ENCODE measurements at regions not wholly inside any gene's neighbourhood (a gene's known extent, or its start where the extent isn't known, plus 50 kb on each side); places are given as distances from the start of the nearest gene placed in this dataset.
"Not testable (repeated sequence)": the region's sequence is repeated elsewhere in the genome, so short reads cannot be mapped to it uniquely, and the experiment has no call there.

DNA sequence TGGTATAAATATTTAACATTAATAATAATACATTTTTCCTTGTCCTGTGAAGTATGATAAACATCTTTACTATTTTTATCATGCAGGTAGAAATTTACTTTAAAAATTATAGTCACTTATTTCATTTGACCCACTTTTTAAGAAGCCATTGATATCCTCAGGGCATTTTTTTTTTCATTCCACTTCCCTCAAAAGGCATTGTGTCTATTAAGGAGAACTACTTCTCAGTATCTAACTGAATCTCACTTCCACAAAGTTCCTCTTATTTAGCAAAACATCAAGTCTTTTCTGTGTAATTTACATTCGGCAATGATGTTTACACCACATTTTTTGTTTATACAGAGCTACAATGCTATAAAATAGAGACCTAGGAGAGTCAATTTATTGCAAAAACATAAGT is 388.2 kb upstream of the AKR1E2 start:
- DNase-seq (ENCODE audit: low read depth): no peak

DNA sequence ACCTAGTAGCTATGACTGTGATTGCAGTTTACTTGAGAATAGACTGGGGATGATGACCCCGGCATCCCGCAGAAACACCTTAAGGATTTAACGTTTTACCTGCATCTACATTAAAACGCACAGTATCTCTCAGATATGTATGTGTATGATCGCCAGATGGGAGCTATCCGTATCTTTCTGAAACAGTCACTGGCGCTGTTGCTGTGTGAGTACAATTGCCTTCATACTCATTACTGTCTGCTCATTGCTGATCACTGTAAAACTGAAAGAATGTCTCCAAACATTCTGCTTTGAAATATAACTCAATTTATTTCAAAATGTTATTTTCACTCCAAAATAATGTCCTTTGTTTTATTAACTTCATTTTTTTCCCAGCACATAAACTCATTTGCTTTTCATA is 388.9 kb upstream of the AKR1E2 start:
- no peak for DNase-seq (ENCODE audit: low read depth)

DNA sequence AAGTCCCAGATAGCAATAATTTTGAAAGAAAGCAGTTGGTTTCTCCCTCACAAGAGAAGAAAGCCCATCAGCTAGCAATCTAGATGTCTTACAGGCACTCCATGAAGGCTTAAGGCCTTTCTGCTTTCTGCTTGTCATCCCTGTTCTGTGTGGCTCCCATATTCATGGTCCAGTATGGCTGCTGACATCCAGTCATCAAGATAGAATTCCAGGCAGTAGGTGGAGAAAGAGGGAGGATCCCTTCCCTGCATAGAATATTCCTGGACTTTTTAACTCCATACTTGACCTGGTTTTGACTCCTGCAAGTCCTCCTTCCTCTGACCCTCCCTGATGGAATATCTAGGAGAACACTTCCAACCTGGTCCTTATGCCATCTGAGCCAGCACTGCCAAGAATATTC is 389.9 kb upstream of the AKR1E2 start:
- DNase-seq (ENCODE audit: low read depth): no peak

DNA sequence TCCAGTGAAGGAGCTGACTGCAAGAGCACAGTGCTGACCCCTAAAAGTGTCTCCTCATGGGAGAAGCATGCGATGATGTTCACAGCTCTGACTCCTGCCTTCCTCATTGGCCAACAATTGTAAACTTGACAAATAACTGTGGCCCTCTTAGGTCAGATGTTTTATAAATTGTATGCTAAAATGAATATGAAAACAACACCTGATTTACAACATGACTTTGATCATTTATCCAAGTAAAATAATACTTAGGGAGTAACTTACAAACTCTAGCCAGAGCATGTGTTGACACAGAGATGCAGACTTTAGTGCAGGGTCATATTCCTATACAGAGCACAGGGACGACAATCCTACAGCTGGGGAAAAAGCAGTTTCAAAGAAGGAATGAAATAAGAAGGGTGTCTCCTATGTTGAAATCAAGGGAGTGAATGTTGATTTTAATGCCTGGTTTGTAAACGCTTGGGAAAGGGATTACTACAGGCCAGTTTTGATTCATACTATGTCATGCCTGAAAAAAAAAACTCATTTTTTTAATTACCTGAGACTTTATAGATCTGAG is 391.4 kb upstream of the AKR1E2 start:
- DNase-seq (ENCODE audit: low read depth): no peak

DNA sequence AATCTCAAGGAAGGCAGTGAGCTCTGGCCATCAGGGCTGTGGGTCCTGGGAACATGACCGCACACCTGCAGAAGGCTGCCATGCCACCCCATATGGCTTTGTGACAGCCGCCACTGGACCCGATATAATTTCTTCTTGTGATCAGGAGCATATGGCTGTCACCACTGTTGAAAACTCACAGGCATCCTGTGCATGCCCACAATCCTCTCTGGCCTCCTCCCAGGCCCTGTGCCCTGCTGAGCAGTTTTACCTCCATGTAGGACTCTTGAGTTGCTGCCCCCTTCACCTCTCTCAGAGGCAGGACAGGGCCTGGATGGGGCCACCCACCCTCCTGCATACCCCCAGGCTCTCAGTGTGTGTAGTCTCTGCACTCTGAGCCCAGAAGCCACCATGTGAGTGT is 391.9 kb upstream of the AKR1E2 start:
- DNase-seq (ENCODE audit: low read depth): no peak

DNA sequence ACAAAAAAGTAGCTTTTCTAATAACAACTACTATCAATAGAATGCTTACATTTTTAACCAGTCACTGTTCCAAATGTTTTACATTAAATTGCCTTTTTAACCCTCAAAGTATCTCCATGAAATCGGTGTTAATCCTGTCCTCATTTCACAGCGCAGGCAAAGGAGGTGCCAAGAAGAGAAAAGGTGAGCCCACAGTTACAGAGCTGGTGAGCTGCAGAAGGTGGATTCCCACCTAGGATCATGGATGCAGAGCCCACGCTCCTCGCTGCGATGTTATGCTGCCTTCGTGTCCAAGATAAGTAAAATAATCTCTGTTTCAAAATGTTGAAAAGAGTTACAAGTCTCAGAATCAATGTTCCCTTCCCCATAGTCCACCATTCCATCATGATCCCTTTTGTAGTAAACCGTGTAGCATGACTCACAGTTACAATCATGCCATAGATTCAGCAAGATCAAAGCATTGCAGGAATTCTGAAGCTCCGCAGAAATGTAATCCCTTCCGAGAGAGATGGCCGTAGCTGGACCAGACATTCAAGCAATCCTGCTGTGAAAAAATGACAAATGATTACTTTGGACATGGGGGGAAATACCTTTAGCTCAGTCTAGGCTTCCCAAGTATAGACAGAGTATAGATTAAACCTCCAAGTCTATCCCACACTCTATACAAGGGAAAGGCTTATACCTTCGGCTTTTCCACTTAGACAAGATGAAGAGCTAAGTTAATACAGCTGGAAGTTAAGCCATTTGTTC is 394.7 kb upstream of the AKR1E2 start:
- DNase-seq (ENCODE audit: low read depth): no peak

DNA sequence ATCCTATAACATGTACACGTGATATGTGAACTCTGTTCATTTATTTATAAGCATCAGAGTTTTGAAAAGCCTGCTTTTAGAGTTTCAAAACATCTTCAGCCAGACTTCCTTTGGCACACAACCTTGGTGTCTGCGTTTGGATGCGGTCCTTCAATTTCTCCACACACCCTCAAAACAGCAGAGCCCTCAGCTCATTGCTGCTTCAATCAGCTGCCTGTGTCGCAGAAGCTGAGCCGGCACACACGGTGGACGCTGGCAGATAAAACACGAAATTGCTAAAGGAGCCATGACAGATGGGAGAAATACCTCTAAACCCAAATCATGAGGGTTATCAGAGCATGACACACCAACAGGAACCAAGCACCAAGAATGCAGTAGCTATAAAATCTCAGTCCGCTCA is 396.4 kb upstream of the AKR1E2 start:
- no peak for DNase-seq (ENCODE audit: low read depth)

DNA sequence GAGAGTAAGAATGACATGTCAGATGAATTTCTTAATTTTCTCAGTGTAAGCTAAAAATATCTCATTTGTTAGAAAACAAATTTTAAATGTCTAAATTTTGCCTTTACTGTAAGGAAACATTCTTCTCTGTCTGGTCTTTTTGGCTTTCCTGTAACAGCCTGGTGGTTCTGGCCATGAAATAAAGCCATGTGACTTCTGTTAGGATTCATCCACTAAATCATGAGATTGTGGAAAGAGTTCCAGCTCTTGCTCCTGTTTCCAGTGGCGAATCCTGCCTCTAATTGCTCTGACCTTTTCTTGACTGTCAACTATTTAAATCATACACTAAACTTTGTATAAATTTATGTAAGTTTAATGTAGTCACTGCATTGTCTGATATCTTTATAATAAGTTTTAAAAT is 398.5 kb upstream of the AKR1E2 start:
- DNase-seq (ENCODE audit: low read depth): no peak

DNA sequence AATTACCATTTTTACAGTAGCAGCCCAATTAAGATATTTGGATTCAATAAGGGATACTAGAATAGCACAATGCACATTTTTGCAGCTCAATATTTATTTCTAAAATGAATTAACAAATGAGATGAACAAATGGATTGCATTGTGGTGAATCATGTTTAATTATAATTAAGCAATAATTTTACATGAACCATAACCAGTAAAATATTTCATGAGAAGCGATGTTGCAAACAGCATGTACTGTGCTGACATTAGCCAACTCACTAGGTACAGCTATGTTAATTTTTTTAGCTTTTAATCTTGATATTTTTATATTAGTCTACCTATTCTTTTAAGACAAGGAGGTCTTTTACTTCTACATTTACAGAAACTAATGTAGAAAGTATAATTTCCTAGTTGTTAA is 399.1 kb upstream of the AKR1E2 start:
- DNase-seq (ENCODE audit: low read depth): no peak

DNA sequence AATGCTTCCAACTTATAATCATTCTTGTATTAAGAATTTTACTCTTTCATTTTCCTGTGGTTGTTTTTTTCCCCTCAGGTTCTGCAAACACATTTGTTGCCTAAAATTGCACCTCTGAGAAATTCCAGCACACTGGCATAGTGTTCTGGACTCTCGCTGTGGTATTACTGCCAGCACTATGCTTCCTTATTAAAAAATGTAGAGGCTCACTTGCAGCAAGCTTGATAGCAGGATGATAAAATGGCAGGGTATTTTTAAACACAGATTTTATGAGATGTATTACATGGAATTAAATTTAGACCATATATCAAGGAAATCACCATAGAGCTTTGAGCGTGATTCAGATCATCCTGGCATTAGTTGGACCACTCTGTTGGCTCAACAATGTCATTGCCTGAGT is 416.7 kb upstream of the AKR1E2 start:
- DNase-seq (ENCODE audit: low read depth): no peak

DNA sequence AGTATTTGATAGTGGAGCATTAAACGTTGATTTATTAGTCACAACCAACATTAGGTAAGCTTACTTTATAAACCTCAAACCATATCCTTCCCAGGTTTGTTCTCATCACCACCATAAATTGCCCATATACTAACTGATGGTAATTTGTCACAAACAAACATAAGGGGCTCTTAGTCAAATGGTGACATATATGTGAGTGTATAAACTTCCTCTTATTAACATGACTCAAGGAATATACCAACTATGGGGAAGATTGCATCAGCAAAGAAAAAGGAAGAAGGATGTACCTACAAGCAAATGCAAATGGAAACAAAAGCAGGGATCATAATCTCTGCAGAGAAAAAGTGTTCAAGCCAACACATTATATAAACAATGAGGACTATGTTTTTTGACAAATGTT is 418.2 kb upstream of the AKR1E2 start:
- DNase-seq (ENCODE audit: low read depth): no peak

DNA sequence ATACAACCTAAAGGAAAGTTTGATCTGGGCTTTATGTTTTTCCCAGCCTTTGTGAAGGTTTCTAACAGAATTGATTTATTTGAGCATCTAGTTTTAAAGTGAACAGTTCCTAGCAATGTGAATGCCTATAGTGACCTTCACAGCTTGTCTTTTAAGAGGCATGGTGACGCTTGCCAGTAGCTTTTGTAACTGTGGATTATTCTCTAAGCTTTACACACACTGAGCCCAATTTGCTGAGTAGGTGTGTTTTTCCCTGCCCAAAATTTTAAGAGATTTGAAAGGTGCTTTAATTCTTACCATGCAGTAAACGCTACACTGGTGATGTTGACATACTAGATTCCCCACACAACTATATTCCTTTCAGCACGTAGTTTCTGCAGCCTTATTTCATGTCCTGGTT is 420.2 kb upstream of the AKR1E2 start:
- DNase-seq (ENCODE audit: low read depth): no peak

DNA sequence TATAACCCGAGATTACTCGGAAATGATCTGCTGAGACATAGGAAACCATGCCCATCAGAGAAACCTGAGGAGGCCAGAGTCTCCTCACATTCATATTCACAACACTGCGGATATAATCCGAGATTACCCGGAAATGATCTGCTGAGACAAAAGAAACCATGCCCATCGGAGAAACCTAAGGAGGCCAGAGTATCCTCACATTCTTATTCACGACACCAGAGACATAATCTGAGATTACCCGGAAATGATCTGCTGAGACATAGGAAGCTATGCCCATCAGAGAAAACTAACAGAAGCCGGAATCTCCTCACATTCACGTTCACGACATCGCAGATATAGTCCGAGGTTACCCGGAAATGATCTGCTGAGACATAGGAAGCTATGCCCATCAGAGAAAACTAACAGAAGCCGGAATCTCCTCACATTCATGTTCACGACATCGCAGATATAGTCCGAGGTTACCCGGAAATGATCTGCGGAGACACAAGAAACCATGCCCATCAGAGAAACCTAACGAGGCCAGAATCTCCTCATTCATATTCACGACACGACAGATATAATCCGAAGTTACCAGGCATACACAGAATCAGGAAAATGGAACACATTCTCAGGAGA is 422.3 kb upstream of the AKR1E2 start:
- no peak for DNase-seq (ENCODE audit: low read depth)

DNA sequence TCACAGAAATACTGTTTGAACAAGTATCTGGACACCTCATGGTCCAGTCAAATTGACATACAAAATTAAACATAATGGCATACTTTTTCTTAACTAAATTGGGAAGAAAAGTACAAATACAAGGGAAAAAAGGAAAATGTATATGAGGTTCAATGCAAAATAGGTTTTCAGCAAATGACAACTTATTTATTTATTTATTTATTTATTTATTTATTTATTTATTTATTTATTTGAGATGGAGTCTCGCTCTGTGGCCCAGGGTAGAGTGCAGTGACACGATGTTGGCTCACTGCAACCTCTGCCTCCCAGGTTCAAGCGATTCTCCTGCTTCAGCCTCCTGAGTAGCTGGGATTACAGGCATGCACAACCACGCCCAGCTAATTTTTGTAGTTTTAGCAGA is 424.9 kb upstream of the AKR1E2 start:
- not testable (repeated sequence) for DNase-seq (ENCODE audit: low read depth)

DNA sequence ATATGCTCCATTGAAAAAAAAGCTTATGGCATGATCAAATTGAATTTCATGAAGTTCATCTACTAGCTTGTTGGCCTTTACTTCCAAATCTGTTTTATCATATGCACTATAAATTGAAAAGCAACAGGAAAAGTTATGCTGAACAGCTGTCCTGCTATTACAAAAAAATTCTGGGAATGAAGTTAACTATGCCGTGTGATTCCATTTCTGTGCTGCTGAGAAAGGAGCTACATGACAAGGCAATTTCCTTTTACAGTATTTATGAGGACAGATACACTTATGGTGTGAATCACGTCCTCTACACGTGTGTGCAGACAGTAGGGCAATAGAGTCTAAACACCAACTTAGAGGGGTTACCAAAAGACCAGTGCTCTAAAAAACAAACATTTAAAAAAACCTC is 426.5 kb upstream of the AKR1E2 start:
- DNase-seq (ENCODE audit: low read depth): no peak

DNA sequence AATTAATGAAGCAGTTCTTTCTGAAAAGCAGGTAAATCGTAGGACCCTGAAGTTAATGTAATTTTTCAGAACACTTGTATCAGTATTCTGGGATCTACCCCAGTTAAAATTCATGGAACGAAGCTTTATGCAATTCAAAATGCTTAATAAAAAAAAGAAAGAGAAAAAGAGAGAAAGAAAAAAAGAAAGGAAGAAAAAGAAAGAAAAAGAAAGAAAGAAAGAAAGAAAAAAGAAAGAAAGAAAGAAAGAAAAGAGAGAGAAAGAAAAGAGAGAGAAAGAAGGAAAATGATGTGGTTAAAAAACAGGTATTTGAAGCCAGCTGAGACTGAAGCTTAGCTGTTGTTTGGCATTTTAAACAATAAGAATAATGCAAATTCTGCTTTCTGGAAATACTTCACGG is 427.4 kb upstream of the AKR1E2 start:
- DNase-seq (ENCODE audit: low read depth): no peak

DNA sequence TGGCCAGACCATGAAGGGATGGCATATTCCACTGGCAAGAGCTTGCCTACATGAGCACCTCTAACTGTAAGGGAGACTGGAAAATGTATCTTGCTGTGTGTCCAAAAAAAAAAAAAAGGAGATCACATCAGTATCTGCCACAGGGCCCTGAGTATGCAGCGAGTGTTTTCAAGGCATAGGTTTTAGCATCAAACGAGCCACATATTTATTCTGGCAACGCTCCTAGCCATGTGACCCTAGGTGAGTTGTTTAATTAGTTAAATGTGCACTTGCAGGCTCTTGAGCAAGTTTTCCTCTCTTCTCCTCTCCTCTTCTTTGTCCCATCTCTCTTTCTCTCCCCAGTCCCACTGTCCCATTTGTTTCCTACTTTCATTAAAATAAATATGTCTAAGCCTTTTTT is 428.7 kb upstream of the AKR1E2 start:
- DNase-seq (ENCODE audit: low read depth): no peak

DNA sequence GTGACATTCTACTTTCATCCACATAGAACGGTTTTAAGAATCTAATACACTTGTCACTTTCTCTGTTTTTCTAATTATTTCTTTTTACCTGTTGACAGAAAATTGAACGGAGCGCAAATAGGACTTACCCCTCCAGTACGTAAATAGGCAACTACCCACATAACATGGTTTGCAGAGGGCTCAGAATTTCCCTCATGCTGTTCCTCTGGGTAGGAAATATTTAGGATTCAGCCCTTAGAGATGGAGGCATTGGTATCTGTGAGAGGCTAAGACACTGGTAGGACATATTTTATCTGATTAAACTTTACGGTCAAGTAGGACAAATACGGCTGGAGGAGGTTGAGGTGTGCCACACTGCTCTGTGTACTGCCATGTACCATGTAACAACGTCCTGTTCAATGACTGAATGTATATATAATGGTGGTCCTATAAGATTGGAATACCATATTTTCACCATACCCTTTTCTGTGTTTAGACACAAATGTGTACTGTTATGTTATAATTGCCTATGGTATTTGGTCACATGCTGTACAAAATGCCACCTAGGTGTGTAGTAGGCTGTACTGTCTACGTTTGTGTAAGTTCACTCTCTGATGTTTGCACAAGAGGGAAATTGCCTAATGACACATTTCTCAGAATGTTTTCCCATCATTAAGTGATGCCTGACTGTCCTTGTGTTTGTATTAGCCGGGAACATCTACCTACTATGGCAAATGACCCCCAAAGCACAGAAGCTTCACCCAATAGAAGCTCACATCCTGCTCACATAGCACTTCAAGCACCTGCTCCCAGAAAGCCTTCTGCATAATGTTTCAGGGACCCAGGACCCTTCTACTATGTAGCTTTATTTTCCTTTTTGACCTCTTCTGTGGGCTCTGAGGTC is 429.4 kb upstream of the AKR1E2 start:
- DNase-seq (ENCODE audit: low read depth): no peak

DNA sequence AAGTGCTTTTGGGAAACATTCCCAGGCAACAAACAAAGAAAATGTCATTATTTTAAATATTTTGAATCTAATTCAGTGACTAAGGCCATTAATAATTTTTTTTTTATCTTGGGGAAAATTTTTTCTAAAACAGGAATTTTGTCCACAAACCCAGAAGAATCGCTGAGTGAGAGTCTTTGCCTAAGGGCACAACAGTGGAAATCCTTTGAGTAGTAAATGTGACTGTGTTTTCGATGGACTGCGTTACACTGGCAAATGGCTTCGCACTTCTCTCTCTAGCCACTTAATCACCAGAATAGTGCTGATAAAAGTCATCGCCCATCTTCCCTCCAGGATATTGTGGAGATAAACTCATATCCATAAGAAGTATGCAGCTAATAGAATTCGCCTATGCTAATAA is 430.3 kb upstream of the AKR1E2 start:
- DNase-seq (ENCODE audit: low read depth): no peak

DNA sequence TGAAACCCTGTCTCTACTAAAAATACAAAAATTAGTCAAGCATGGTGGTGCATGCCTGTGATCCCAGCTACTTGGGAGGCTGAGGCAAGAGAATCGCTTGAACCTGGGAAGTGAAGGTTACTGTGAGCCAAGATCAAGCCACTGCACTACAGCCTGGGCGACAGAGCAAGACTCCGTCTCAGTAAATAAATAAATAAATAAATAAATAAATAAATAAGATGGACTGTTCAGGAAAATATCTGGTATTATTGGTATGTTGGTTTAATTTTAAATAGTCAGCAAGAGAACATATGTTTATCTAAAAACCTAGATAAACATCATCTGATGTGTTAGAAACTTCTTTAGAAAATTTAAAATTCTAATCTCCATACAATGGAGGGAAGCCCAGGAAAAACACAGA is 431.6 kb upstream of the AKR1E2 start:
- DNase-seq (ENCODE audit: low read depth): not testable (repeated sequence)

DNA sequence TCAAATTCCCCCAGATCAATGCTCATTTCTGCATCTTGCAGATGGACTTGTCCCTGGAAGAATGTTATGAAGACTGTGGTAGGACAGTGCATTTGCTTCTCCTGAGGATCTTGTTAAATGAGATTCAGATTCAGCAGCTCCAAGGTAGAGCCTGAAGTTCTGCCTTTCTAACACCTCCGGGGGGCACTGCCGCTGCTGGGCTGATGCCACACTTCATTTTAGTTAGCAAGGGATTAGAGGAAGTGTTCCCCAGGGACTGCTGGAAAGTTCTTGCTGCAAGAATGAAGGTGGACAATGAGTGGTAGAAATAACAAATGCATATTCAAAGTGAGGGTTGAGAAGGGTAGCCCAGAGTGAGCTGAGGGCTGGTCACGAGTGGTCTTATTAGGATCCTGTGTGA is 434.3 kb upstream of the AKR1E2 start:
- DNase-seq (ENCODE audit: low read depth): no peak

DNA sequence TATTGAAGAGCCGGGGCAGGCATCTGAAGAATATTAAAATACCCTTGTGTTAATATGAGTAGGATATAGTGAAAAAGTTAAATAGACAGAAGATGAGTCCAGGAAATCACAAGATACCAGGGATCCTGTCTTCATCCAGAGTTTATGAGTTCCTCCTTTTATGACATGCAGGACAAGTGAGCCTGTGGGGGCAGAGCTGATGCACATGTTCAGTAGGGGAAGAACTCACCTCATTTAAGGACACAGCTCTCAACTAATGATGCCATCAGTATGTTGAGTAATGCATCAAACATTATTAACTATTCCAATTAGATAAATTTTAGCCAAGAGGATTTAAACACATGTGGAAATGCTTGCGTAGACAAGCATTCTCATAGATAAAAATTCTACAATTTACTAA is 435.8 kb upstream of the AKR1E2 start:
- DNase-seq (ENCODE audit: low read depth): no peak

All from activated gamma-delta T cell treated with anti-CD3 and anti-CD28 coated beads, Interleukin-2, amount 50 U/mL, for 16 hours (primary cell).